LNCaP clone FGC (cell line): ENCODE measurements at regions not wholly inside any gene's neighbourhood (a gene's known extent, or its start where the extent isn't known, plus 50 kb on each side); places are given as distances from the start of the nearest gene placed in this dataset.
A peak's percentile ranks its signal among the peaks of the same experiment; 100 is the strongest.

Source experiments
- DNase-seq: peaks from one replicate; pipeline ENCODE4 v3.0.0-alpha.2; 2011; ENCODE audit warnings: low read depth
- H3K4me3 ChIP-seq: 2 replicates; pipeline ENCODE4 v1.5.1; 2011; ENCODE audit warnings: mild to moderate bottlenecking, low read depth, low read length, control low read depth
- CTCF ChIP-seq: IDR thresholded peaks from 2 replicates; pipeline ENCODE4 v1.5.1; 2012; ENCODE audit warnings: mild to moderate bottlenecking; ENCODE audit not compliant: control insufficient read depth, insufficient read depth; ENCODE audit errors: extremely low read depth

DNA sequence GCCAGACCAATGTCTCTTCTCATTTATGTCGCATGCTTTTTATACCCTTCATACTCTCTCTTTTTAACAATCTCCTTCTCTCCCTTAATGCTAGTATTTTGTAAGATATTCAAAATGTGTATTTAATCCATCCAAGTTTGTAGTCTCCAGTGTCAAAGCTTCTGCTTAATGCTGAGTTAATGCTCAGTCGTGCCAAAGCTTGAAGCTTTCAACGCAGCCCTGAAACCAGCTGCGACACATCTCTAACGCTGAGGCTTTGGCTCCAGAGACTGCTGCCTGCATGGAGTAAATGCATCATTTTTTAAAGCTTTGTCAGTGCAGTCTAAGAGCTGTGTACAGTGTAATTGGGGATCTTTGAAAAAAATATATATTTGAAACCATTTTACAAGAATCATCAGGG is 2108.8 kb upstream of the PIK3C3 start:
- TF ChIP-seq CTCF = no peak
- DNase-seq = no peak

DNA sequence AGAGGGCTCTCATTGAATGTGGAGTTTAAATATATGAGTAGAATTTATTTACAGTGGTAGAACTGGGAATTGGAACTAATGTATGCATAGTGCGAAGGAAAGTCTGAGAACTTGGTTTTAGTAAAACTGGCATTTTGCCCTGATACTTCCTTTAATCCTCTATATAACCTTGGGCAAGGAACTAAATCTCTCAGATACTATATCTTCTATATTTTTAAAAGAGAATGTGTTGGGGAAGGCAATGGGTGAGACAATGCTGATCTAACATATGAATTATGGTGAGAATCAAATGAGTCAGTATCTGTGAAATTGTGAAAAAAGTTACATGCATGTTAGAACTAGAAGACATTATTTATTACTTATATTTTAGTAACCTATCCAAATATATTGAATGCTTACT is 2109.4 kb upstream of the PIK3C3 start:
- TF ChIP-seq CTCF = no peak
- H3K4me3 ChIP-seq = no peak overlapping the region
- no peak for DNase-seq

More for the DNA sequence above, 2108.8 kb upstream of the PIK3C3 start:
- H3K4me3 ChIP-seq = no peak overlapping the region

DNA sequence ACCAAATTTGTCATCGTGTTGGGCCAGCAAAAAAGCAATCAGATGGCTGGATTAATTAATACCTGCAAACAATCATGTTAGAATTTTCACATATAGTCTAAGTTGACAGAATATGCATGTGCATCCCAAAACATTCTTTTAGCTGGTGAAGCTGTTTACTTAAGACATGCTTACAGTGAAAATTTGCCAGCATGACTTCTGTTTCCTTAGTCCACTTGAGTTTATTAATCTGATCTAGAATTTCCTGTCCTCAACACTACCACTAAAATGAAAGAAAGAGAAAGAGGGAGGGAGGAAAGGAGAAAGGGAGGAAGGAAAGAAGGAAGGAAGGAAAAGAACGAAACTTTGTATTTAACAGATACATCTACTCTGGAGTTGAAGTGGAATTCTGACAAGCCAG is 2109.9 kb upstream of the PIK3C3 start:
- H3K4me3 ChIP-seq = no peak overlapping the region
- DNase-seq = no peak
- no peak for TF ChIP-seq CTCF

DNA sequence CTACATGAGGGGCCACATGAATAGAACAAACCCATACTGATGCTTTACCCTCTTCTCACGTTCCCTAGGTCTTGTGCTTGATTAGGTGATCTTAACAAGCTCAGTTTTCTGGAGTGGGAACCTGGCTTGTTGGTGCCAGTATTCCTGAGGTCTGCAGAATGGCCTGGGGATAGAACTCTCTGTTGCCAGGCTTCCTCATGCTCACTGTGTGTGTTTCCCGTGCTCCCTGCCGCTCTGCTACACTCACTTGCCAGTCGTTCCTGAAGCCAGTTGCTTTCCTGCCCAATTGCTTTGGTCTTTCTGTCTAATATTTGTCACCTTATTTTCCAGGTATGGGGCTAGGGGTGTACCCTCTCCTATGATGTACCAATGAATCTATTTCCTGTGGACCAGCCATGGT is 2111.5 kb upstream of the PIK3C3 start:
- no peak overlapping the region for H3K4me3 ChIP-seq
- TF ChIP-seq CTCF = no peak
- DNase-seq = no peak

DNA sequence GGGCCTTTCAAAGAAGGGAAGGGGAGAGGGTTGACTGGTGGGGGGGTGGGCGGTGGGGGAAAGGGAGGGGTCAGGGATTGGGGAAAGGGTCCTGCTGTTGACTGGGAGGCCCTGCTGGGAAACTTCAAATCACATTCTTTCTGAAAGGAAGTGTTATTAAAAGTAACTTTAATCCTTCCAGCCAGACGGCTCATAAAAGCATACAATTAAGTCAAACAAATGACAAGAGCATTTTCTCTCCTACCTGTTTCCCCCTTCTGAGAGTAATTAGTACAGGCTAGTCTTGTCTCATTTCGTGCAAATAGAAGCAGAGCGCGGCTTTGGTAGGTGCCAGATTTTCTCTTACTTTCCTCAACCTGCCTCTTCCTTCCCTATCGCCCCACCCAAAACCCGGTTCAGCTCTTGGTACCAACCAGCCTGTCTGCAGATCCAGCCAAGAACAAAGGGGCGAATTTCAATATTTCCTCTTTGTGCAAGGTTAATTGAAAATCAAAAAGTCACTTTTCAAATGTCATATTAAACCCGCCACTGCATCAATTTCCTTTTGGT is 2112.6 kb upstream of the PIK3C3 start:
- H3K4me3 ChIP-seq = no peak overlapping the region
- DNase-seq = no peak
- TF ChIP-seq CTCF = no peak

DNA sequence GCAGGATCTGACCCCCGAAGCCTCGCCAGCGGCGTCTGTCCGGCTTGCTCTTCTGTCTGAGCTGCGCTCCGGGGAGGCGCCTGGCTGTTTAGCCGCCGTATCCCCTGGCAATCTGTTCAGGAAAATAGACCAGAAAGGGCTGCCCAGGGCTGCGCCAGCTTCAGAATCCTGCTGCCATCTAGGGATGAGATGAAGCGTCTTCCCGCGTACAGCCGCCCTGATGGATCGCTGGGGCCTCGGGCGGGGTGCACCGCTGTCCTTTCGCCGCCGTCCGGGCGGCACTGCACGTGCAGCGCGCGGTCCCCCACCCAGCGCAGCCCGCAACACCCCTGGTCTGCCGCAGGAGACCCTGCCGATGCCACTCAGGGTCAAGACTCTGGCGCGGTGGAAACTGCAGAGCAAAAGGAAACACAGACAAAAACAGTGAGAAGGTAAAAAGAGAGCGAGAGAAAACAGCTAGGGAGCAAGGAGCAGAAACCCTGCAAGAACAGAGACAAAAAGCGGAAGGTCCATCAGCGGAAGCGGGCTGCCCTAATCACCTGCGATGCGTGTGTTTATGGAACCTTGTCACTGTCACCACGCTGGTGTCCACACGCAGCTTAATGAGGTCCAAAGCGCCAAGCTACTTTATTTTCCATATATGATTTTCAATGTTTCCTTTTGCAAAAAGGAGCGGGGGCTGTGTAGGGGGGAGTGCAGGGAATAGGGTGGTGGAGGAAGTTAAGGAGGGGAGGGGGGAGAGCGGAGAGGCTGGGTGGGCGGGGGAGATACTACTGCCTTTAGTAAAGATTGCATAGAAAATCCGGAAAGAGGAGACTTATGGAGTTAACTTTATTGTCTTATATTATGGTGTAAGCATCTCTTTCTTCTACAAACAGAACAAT is 2113.3 kb upstream of the PIK3C3 start:
- H3K4me3 ChIP-seq = peak overlapping the region; percentile 48
- DNase-seq = peak; percentile 58
- TF ChIP-seq CTCF = peak; percentile 71
